HG03060 (cell line): ENCODE measurements at regions not wholly inside any gene's neighbourhood (a gene's known extent, or its start where the extent isn't known, plus 50 kb on each side); places are given as distances from the start of the nearest gene placed in this dataset.
"Not testable (repeated sequence)": the region's sequence is repeated elsewhere in the genome, so short reads cannot be mapped to it uniquely, and the experiment has no call there.

Source experiments
- ATAC-seq: cut with Tn5 transposase; IDR thresholded peaks from one replicate; pipeline ENCODE4 v1.9.1; 2021; ENCODE audit warnings: low read depth, moderate number of reproducible peaks; ENCODE audit not compliant: unreplicated experiment

DNA sequence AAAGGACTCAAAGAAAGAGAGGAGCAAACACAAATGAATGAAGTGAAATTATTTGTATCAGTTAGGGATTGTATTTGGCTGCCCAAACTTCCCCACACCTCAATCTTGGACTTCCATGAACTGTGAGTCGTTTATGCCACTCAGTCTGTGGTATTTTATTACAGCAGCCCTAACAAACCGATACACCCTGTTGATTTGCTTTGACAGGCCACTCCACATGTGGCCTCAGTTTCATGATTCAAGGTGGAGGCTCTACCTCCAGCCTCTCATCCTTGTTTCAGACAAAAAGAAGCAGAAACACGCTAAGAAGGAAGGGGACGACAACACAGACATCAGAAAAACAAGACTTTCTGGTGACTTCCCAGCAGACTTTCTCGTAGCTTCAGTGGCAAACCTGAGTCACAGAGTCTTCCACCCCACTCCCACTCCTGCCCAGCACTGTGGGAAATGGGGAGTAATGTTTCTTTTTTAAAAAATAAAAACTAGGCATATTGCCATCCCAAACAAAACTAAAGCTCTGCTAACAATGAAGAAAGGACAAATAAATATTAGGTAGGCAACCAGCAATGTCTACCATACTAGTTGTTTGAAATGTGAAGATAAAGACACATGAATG is 52.2 kb upstream of the ABCA1 start:
- ATAC-seq = no peak

DNA sequence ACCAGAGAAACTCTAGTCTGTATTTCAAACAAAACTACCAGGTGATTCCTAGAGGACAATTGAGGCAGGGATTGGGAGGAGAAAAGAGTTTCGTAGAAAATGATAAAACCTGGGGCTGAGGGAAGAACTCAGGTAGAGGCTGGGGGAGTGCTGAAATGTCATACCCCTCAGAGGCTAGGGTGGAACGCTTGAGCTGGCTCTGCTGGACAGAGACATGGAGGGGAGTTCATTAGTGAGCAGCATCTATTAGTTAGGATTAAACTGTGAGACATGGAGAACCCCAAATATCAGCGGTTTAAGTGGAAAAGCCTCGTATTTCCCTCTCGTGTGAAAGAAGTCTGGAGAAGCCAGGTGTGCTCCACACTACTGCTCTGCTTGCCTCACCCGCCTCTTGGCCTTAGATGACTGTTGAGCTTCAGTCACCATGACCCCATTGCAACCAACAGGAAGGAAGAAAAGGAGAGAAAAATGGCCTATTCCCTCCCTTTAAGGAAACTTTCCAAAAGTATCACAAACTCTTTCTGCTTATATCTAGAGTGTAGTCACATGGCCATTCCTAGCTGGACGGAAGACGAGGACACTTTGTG is 53.7 kb upstream of the ABCA1 start:
- ATAC-seq = no peak

DNA sequence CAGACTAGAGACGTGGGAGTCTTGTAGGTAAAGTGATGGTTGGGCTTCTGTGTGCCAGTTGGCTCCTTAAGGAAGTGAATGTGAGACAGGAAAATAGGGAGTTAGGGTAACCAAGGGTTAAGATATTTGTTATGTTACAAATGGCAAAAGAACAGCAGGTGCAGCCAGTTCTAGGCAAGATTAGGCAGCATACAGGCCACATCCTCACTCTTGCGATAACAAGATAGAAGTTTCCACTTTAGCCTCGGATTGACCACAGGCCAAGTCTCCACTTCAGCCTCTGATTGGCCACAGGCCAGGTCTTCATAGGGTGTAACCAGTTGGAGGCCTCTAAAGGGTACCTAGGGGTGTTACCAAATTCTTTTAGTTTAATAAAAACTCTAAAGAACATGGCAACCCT is 54.6 kb upstream of the ABCA1 start:
- ATAC-seq = no peak

DNA sequence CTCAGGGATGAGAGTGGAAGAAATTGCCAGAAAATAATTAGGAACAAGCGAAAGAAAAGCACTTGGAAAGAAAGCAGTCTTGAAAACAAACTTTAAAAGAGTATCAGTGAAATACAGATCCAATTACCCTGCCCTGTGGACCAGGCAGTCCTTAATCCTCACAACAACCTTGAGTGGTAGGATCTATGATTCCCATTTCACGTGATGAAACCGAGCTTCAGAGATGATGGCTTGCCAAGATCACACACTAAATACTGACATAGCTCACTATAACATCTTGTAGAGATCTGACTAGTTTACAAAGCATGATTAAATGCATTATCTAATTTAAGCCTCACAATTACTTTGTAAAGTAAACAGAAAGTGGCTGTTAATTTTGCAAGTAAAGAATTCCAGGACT is 55.5 kb upstream of the ABCA1 start:
- no peak for ATAC-seq

DNA sequence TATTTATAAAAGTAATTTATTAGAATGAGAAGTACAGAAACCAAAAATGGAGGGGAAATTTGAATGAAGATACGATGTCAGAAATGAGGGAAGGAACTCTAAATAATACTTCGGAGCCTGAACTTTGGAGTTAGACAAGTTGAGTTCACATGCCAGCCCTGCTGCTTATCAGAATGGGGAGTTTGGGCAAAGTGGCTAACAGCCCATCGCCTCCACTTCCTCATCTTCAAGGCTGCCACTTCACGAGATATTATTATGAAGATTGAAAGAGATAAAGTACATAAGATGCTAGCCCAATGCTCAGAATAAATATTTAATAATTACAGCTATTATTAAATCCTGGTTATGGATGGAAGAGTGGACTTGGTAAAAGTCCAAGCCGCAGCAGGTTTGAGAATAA is 56.2 kb upstream of the ABCA1 start:
- no peak for ATAC-seq

DNA sequence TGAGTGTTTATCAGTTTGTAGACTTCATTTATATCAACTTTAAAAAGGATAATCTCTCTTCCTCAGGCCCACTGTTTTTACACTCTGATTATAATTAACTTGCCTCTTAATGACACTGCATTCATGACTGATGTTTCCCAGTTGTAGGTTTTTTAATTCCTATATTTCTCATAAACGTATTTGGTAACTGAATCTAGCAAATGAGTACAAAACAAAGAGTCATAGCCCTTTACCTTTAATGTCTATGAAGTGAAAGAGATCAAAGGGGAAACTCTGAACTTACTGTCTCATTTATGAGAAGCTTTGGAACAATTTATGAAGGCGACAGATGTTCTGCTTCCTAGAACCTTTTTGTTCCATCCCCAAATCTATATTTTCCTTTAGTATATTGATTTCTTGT is 56.6 kb upstream of the ABCA1 start:
- ATAC-seq = no peak

DNA sequence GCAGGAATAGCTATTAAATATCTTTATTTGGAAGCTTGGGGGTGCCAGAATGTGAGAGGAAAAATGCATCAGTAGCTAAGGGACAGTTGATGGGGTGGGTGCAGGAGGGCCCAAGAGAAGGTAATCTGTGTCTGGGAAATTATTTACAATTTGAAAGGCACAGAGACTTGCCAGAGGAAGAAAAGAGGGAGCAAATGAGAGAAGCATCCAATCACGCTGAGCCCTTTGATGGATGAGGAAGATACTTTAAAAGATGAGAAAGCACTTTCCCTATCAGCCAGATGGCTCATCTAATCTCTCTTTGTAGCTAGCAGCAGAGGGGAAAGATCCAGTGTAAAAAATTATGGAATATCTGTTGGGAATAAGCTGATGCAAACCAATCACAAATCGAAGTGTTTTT is 57.0 kb upstream of the ABCA1 start:
- no peak for ATAC-seq

DNA sequence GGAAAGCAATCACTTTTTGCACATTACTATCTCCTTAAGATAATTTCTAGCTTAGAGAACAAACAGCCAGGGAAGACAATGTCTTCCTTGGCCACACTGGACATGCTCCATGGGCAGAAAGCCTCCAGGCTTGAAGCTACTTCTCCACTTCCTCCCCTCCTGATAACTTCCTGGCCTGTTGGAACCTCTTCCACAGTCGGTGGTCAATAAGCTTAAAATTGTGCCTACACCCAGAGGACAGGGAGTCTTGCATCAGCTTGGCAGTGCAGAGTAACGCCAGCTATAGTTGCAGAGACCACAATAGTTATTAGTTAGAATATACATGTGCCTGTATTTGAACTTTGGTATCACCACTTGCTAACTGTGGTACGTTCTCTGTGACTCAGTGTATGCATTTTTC is 58.1 kb upstream of the ABCA1 start:
- ATAC-seq = no peak

DNA sequence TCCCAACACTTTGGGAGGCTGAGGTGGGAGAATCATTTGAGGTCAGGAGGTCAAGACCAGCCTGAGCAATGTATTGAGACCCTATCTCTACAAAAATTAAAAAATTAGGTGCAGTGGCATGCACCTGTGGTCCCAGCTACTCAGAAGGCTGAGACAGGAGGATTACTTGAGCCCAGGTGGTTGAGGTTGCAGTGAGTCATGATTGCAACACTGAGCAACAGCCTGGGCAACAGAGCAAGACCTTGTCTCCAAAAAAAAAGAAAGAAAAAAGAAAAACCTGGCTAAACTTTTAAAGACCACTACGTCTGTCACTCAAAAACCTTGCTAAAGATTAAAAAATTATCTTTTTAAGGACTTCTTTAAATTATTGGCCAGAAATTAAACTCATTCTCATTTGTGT is 59.8 kb upstream of the ABCA1 start:
- ATAC-seq = no peak

DNA sequence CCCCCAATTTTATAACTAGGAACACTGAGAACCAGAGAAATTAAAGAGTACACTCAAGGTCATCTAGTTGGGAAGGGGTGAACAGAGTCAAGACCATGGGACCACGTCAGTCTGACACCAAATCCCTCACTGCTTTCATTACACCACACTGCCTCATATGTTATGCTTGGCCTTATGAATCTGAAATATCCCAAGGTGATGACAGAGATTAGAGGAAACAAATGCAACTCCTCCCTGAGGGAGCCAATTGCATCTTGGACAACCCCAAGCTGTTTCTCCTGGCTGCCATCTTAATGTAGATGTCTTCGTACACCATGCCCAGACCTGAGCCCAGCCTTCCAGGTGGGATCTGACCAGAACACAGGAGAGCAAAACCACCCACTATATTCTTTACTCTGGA is 60.6 kb upstream of the ABCA1 start:
- ATAC-seq = no peak

DNA sequence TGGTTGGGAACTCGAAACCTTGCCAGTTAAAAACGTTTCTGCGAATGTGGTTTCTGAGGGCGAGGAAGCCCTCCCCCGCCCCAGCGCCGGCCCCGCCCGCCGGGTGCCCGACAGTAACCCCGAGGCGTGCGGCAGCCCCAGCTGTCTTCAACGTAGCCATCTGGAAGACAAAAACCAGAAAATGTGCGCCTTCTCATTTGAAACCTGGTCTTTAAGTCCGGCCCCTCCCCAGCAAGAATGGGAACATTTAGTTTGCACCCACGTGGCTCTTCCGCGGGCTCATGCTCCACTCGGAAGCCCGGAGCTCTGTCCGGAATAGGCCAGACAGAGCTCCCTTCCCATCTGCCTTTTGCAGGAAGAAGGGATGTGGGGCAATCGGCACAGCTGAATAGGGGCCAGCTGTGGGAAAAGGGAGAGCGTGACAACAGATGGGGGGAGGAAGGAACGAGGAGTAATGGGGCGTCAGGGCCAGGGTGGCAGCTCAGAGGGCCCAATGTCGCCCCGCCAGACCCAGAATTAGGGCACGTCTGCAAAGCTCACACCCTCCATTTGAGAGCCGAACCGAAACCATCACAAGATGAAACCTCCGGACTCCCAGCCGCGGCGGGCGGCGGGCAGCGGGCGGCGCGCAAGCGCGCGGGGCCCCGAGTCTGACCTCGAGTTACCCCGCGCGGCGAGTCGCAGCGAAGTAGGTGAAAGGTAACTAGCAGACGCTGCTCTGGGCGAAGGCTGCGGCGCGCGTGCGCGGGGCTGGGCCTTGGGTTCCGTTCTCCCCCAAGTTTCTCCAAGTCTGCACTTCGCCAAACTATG is 63.4 kb upstream of the ABCA1 start:
- ATAC-seq = peak; percentile 73

DNA sequence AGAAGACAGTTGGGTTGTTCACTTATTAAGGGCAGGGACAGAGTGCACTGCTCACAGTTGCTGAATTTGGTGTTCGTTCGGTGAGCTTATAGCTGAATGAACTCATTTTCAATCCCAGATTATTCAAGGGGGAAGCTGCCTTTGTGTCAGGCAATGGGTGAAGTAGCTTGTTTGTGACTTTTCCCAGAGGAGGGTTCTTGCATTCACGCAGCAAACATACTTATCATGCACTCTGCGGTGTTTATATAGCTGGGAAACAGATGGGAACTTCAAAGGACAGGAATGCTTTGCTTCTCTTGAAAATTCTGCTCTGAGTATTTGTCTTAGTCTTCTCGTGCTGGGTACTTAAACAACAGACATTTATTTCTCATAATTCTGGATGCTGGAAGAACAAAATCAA is 64.7 kb upstream of the ABCA1 start:
- ATAC-seq = no peak

DNA sequence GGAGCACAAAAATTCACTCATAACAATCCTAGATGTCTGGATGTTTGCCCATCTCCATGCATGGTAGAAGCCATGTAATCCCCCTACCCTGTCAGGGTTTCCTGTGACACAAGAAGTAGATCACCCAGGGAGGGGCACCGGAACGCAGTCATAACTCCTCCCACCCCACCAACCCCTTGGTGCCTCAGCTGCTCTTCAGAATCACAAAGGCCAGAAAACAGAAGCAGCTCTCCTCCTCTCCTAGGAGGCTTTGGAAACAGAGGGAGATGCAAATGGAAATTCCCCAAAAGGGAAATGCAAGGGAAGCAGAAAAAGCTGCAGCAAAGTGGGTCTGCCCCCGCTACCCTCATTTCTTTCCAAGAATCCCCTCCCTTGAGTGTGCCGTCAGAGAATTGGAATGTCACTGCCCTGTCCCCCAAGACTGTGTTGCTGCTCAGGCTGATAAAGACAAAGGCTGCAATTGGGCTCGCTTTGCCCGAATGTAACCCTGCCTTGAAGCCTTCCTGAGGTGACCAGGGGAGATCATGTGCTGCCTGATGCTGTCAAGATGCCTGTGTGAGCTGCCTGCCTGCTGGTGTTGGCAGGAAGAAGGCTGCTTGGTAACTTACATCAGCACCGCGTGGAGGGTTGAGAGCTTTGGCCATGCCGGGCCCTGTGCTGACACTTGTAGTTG is 65.5 kb upstream of the ABCA1 start:
- no peak for ATAC-seq

DNA sequence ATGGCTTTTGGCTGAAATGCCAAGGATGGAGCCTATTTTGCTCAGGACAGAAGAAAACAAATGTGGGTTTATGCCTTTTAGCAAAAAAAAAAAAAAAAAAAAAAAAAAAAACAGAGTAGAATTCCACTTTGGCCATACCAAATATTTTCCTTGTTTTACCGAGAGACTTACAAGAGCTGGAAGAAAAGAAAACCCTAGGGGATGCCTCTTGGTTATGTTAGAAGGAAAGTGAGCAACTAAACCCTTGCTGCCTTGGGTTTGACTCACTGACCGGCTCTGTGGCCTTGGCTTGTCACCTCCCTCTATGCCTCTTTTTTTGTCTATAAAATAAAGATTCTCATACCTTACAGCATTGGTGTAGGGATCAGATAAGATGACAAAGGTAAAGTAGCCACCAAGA is 69.6 kb upstream of the ABCA1 start:
- no peak for ATAC-seq

DNA sequence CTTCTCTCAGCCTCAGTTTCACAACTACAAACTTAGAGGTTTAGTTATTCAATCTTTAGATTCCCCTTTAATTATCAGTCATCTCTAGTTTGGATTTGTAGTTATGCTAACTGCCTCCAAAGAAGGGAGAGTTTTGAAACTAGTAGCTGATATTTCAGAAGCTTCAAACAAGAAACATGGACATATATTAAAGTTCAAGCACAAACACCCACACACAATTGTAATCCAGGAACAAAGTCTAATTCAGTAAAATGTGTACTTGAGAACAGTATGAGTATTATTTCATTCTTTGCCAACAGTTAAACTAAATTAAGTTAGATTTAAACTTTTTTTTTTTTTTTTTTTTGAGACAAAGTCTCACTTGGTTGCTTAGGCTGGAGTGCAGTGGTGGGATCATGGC is 71.2 kb upstream of the ABCA1 start:
- ATAC-seq = no peak

DNA sequence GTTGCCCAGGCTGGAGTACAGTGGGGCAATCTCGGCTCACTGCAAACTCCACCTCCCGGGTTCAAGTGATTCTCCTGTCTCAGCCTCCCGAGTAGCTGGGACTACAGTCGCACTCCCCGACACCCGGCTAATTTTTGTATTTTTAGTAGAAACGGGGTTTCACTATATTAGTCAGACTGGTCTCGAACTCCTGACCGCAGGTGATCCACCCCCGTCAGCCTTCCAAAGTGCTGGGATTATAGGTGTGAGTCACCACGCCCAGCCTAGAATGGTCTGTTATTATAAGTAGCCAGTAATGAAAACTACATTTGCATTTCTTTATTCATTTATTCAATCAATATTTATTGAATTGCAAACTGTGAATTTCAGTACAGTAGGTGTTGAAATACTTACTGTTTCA is 72.6 kb upstream of the ABCA1 start:
- ATAC-seq = not testable (repeated sequence)

DNA sequence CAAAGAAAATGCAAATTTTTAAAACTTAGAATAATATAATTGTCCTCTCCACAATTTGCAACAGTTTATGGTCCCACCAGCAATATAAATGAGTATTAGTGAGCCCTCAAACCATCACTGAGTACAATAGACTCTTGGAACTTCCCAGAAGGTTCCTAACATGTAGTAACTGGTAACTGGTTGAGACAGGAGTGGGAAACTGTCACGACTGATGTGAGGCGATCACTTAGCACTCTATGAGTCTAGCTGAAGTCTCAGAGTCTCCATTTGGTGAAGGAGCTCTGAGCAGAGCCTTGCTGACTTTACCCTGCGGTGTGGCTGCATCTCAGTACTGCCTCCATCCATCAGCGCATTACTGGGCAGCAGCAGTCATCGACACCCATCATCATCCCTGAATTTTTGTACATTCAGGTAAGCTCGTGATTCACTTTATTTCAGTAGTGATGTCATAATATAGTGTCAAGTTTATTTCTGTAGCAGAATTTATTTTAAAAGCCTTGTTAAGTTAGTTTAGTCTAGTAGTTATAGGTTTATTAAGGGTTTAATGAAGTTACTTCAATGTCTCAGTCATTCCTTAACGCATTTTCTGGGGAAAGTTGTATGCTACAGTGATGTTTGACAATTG is 76.6 kb upstream of the ABCA1 start:
- no peak for ATAC-seq

DNA sequence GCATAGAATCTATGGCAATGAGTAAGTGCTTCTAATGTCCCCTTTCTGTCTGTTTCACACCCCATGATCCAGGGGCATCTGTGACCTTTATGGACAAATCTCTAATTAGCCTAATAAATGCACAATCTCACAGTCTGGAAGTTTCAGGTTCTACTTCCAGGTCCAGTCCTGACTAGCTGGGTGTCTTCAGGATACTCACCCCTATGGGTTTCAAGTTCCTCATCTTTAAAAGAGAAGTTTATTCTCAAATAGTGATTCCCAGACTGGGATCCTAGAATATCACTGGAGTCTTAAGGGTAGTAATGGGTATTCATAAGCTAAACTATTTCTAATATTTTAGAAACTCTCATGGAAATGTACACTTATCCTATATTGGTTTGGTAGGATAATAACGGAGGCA is 77.2 kb upstream of the ABCA1 start:
- ATAC-seq = no peak

DNA sequence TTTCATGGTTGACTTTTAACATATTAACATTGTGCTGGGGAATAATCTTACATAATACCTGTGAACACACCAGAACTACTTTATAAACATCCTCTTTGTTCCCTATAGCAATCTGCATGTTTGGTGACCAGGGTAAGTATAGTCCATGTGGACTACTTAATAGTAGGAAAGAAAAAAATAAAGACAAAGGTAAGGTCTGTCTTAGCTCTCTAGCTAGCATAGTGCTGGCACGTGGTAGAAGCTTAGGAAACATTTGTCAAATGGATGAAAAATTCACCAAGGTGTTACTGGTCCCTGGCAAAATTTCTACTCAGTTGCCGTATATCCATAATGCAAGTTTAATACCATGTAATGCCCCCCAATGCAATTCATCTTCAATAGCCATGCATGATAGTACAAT is 78.6 kb upstream of the ABCA1 start:
- ATAC-seq = no peak

DNA sequence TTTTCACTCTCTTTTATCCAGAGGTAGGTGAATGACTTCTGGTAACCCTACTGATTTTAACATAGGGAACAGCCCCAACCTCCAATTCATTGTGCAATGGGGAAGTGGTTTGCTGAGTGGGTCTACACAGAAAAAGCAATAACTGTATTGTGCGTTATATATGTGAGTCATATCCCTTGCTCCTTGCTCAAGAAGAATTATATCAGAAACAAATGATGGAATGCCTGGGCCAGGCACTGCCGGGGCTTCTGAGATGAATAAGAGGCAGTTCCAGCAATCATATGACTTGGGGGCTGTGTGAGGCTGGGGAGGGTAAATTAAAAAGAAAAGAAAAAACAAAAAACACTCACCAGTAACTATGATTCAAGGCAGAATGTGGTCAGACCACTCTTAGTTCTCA is 79.2 kb upstream of the ABCA1 start:
- no peak for ATAC-seq

DNA sequence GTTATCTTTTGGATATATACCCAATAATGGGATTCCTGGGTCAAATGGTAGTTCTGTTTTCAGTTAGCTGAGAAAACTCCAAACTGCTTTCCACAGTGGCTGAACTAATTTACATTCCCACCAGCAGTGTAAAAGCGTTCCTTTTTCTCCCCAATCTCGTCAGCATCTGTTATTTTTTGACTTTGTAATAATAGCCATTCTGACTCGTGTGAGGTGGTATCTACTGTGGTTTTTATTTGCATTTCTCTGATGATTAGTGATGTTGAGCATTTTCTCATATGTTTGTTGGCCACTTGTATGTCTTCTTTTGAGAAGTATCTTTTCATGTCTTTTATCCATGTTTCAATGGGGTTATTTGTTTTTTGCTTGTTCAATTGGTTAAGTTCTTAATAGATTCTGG is 82.1 kb upstream of the ABCA1 start:
- not testable (repeated sequence) for ATAC-seq
